ENCODE measurements at regions not wholly inside any gene's neighbourhood (a gene's known extent, or its start where the extent isn't known, plus 50 kb on each side); places are given as distances from the start of the nearest gene placed in this dataset.

GRCh38 chr2:203808046-203808750, 59.4 kb upstream of the CTLA4 start:
- H3K36me3 ChIP-seq (ENCODE audit: control insufficient read depth, insufficient read depth, low read length) = no peaks in the 10 kb centered on the region
- Mint-ChIP-seq H3K4me1 (peaks cover 44 to 47% of the 10 kb centered on the region in 2 donors), H3K27me3 (ENCODE audit: low read depth in 2 of 2) (no peaks in the 10 kb centered on the region), H3K36me3 (no peaks in the 10 kb centered on the region), H3K9me3 (no peaks in the 10 kb centered on the region), H3K27ac (no peak overlapping the region), H3K4me3 (no peak overlapping the region)
- H3K27ac ChIP-seq (ENCODE audit: low read length) = no peak overlapping the region
- ATAC-seq (no peak), DNase-seq (no peak)
- no peaks in the 10 kb centered on the region for H3K9me3 ChIP-seq (ENCODE audit: control insufficient read depth, insufficient read depth, low read length)
- intact Hi-C loops (cut with micrococcal nuclease) = no loop called here
- WGBS (ENCODE audit: insufficient coverage) = 93% methylated on average over 4 of the region's 7 CpGs
- TF ChIP-seq CTCF (IDR thresholded peaks at IDR 0.05) = no peak
- no peak overlapping the region for H3K4me3 ChIP-seq (ENCODE audit: low read length)
- no peaks in the 10 kb centered on the region for H3K27me3 ChIP-seq (ENCODE audit: control insufficient read depth, insufficient read depth, low read length)
- H3K4me1 ChIP-seq (ENCODE audit: control insufficient read depth, insufficient read depth, low read length) = peaks cover 32% of the 10 kb centered on the region

- Histone ChIP-seq H3K36me3 (ENCODE audit: control insufficient read depth, insufficient read depth, low read length) (no peaks in the 10 kb centered on the region), H3K9me3 (ENCODE audit: control insufficient read depth, insufficient read depth, low read length) (no peaks in the 10 kb centered on the region), H3K27ac (ENCODE audit: low read length) (no peak overlapping the region), H3K4me3 (ENCODE audit: low read length) (no peak overlapping the region), H3K4me1 (ENCODE audit: control insufficient read depth, insufficient read depth, low read length) (peaks cover 26% of the 10 kb centered on the region), H3K27me3 (ENCODE audit: control insufficient read depth, insufficient read depth, low read length) (no peaks in the 10 kb centered on the region)
- Mint-ChIP-seq H3K36me3 (no peaks in the 10 kb centered on the region), H3K9me3 (no peaks in the 10 kb centered on the region), H3K4me3 (no peak overlapping the region), H3K27me3 (ENCODE audit: low read depth in 2 of 2) (no peaks in the 10 kb centered on the region), H3K4me1 (peaks cover 37 to 38% of the 10 kb centered on the region in 2 donors), H3K27ac (peak overlapping the region in 1 of 2 donors; percentile 66)
- 92% methylated on average over 1 of the region's 2 CpGs for WGBS (ENCODE audit: insufficient coverage)
- intact Hi-C loops (cut with micrococcal nuclease) = no loop called here
- ATAC-seq = no peak
- TF ChIP-seq CTCF (IDR thresholded peaks at IDR 0.05) = no peak
- DNase-seq = no peak
These were observed 58.5 kb upstream of the CTLA4 start for GRCh38 chr2:203809084-203809521.

- DNase-seq (no peak), ATAC-seq (no peak)
- Histone ChIP-seq H3K4me1 (ENCODE audit: control insufficient read depth, insufficient read depth, low read length) (peaks cover 19% of the 10 kb centered on the region), H3K4me3 (ENCODE audit: low read length) (no peak overlapping the region), H3K36me3 (ENCODE audit: control insufficient read depth, insufficient read depth, low read length) (no peaks in the 10 kb centered on the region), H3K9me3 (ENCODE audit: control insufficient read depth, insufficient read depth, low read length) (no peaks in the 10 kb centered on the region), H3K27ac (ENCODE audit: low read length) (no peak overlapping the region), H3K27me3 (ENCODE audit: control insufficient read depth, insufficient read depth, low read length) (no peaks in the 10 kb centered on the region)
- intact Hi-C loops (cut with micrococcal nuclease) = loop anchor here (5.0 kb wide), 1 partner anchor 103 kb away; the partner anchor contains the start of gene CD28
- Mint-ChIP-seq H3K4me1 (peaks cover 29 to 31% of the 10 kb centered on the region in 2 donors), H3K27me3 (ENCODE audit: low read depth in 2 of 2) (peaks cover 0 to 4% of the 10 kb centered on the region in 2 donors), H3K4me3 (no peak overlapping the region), H3K9me3 (no peaks in the 10 kb centered on the region), H3K36me3 (no peaks in the 10 kb centered on the region), H3K27ac (peak overlapping the region; percentile 48 to 66)
- 80% methylated on average over 3 of the region's 3 CpGs for WGBS (ENCODE audit: insufficient coverage)
- no peak for TF ChIP-seq CTCF (IDR thresholded peaks at IDR 0.05)
These were observed 57.5 kb upstream of the CTLA4 start for GRCh38 chr2:203809991-203810510.

Measured in natural killer cell (primary cell).